Endothelial cell of umbilical vein (primary cell): ENCODE measurements at regions not wholly inside any gene's neighbourhood (a gene's known extent, or its start where the extent isn't known, plus 50 kb on each side); places are given as distances from the start of the nearest gene placed in this dataset.
"Not testable (repeated sequence)": the region's sequence is repeated elsewhere in the genome, so short reads cannot be mapped to it uniquely, and the experiment has no call there.

Experiments used
- BruUV-seq: library from RNA; stranded (reverse); fragments of 400-500 nt; replicated peaks from 2 replicates; lab custom pipeline; 2021; lab: Mats Ljungman, UMichigan
- CTCF ChIA-PET: fragments of 300-600, 350-600 bp; sonication (Branson Sonifier 250); formaldehyde crosslinking; loops from one replicate; lab custom pipeline; 2021; ENCODE audit warnings: antibody characterized with exemption, inconsistent platforms; lab: Charles Lee
- POLR2A ChIA-PET: fragments of 300-600, 350-600 bp; sonication (Branson Sonifier 250); formaldehyde crosslinking; loops from one replicate; lab custom pipeline; 2021; ENCODE audit warnings: antibody characterized with exemption, inconsistent platforms; lab: Charles Lee
- DNase-seq: peaks from one replicate; pipeline ENCODE4 v3.0.0-alpha.2; 2011; ENCODE audit warnings: low read depth, low spot score
- FAIRE-seq: peaks from 2 replicates; lab custom pipeline; 2011; peaks lifted over from hg19 to GRCh38; lab: Jason Lieb, UNC
- H2AFZ ChIP-seq: 2 replicates; pipeline ENCODE4 v1.6.0; 2012; ENCODE audit warnings: low read depth, low read length, control low read depth, inconsistent platforms
- H3K27ac ChIP-seq: 2 replicates; pipeline ENCODE4 v1.5.1; 2011; ENCODE audit warnings: low read depth, mild to moderate bottlenecking, control low read depth, low read length, moderate library complexity; ENCODE audit not compliant: insufficient read depth
- H3K27me3 ChIP-seq, 2 experiments: 2 replicates each; pipeline versions ENCODE4 v1.6.0 to v1.6.1; 2011; ENCODE audit warnings: low read length in 2 of 2, mixed read lengths in 1 of 2; ENCODE audit not compliant: control insufficient read depth in 2 of 2, insufficient read depth in 2 of 2
- H3K36me3 ChIP-seq, 2 experiments: 2 replicates in 1 of 2; 3 replicates in 1 of 2; pipeline ENCODE4 v1.5.1; 2011; ENCODE audit warnings: low read length in 2 of 2, mild to moderate bottlenecking in 1 of 2, moderate library complexity in 1 of 2; ENCODE audit not compliant: control insufficient read depth in 2 of 2, insufficient read depth in 2 of 2; ENCODE audit errors: extremely low read depth in 1 of 2
- H3K4me1 ChIP-seq: 3 replicates; pipeline ENCODE4 v1.5.1; 2011; ENCODE audit warnings: mild to moderate bottlenecking, low read length; ENCODE audit not compliant: control insufficient read depth, insufficient read depth; ENCODE audit errors: extremely low read depth
- H3K4me2 ChIP-seq: 2 replicates; pipeline ENCODE4 v1.6.1; 2011; ENCODE audit warnings: low read length, control low read depth, mixed read lengths; ENCODE audit not compliant: insufficient read depth
- H3K4me3 ChIP-seq, 3 experiments: fragments of 200-600 bp in 1 of 3; sonication (generic), shearing (Covaris generic) in 1 of 3; replicated peaks in 1 of 3; 2 replicates each; pipeline ENCODE4 v1.5.1; 2011 to 2016; ENCODE audit warnings: control low read depth in 3 of 3, low read length in 3 of 3, mild to moderate bottlenecking in 2 of 3, inconsistent platforms in 1 of 3, low read depth in 1 of 3, moderate library complexity in 1 of 3; ENCODE audit not compliant: insufficient read depth in 1 of 3
- H3K79me2 ChIP-seq: 2 replicates; pipeline ENCODE4 v1.6.0; 2012; ENCODE audit warnings: low read length, inconsistent platforms; ENCODE audit not compliant: control insufficient read depth, insufficient read depth
- H3K9ac ChIP-seq: replicated peaks from 2 replicates; pipeline ENCODE3; 2011; ENCODE audit warnings: low read length, control low read depth; ENCODE audit not compliant: insufficient read depth; ENCODE audit errors: extremely low read depth
- H3K9me1 ChIP-seq: replicated peaks from 3 replicates; pipeline ENCODE4 v1.6.0; 2011; ENCODE audit warnings: mild to moderate bottlenecking, low read length; ENCODE audit not compliant: control insufficient read depth, insufficient read depth; ENCODE audit errors: extremely low read depth
- H3K9me3 ChIP-seq: replicated peaks from 2 replicates; pipeline ENCODE4 v1.5.1; 2012; ENCODE audit warnings: low read length, inconsistent platforms; ENCODE audit not compliant: control insufficient read depth, insufficient read depth
- H4K20me1 ChIP-seq: replicated peaks from 2 replicates; pipeline ENCODE3; 2011; ENCODE audit warnings: mild to moderate bottlenecking, low read length; ENCODE audit not compliant: control insufficient read depth, insufficient read depth; ENCODE audit errors: extremely low read depth
- dilution Hi-C: fragments of 300-500 bp; cut with MboI; formaldehyde crosslinking; loops from one replicate; pipeline ENCODE4 v1.15.0; 2019; ENCODE audit warnings: low sequenced_read_pairs; ENCODE audit not compliant: extremely low pct_ligation_motif_present
- intact Hi-C: fragments of 100-400 bp; cut with micrococcal nuclease; formaldehyde crosslinking; loops from one replicate; pipeline ENCODE4 v1.10.0; 2022

DNA sequence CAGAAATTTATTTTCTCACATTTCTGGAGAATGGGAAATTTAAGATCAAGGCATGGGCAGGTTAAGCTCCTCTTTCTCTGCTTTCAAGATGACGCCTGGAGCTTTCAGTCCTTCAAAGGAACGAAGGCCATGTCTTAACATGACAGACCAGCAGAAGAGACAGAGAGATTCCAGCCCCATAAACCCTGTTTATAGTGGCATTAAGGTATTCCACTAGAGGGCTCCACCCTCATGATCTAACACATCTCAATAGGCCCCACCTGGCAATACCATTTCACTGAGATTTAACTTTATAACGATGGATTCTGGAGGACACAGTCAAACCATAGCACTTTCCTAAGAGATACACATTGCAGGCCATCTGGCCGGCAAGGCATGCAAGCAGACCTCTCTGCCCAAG, 1406.1 kb downstream of the RPIA start:
- H3K27ac ChIP-seq, H4K20me1 ChIP-seq, H3K4me2 ChIP-seq, FAIRE-seq, dilution Hi-C loops, BruUV-seq, POLR2A ChIA-PET, H3K9ac ChIP-seq, H2AFZ ChIP-seq, H3K79me2 ChIP-seq, H3K9me1 ChIP-seq, H3K27me3 ChIP-seq, DNase-seq, H3K4me1 ChIP-seq, H3K36me3 ChIP-seq, H3K4me3 ChIP-seq, CTCF ChIA-PET, intact Hi-C loops, H3K9me3 ChIP-seq: not testable (repeated sequence)

DNA sequence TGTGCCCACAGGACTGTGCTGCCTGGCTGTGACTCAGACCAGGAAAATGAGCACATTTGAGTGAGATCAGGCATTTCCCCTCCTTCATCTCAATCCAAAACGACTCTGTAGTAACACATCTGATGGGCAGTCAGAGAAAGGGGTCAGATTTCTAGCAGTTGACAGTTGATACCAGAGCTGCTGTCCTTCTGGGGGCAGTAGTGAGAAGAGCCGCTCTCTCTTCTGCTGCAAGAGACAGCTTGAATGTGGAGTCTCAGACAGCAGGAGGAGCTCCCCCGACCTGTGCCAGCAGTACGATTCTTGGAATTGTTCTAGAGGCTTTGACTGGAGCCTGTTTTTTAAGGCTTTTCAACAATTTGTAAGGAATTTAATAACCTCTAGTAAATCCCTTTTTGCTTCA, 1413.7 kb downstream of the RPIA start:
- dilution Hi-C loops, BruUV-seq, H3K27ac ChIP-seq, H3K27me3 ChIP-seq, H3K4me3 ChIP-seq, H3K9me1 ChIP-seq, H3K9ac ChIP-seq, intact Hi-C loops, POLR2A ChIA-PET, FAIRE-seq, H2AFZ ChIP-seq, H3K36me3 ChIP-seq, H4K20me1 ChIP-seq, H3K4me2 ChIP-seq, H3K9me3 ChIP-seq, DNase-seq, H3K4me1 ChIP-seq, CTCF ChIA-PET, H3K79me2 ChIP-seq: not testable (repeated sequence)

DNA sequence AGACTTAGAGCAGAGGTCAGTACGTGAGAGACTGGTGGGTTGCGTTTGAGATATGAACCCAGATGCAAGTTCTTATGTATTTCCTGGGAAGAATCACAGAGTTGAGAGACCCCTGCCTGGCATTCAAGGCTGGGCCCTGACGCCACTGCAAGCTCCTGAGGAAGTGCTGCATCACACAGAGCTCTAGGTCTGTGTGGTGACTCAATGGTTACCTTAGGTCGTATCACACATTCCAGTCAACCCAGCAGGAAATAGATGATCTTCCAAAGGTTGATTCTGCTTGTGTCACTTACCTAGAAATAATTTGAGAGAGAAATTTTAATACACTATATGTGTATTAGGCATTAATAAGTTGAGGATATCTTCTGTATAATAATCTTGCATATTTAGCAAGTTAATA, 1431.9 kb downstream of the RPIA start:
- BruUV-seq, H4K20me1 ChIP-seq, H2AFZ ChIP-seq, H3K9me1 ChIP-seq, H3K9ac ChIP-seq, H3K4me3 ChIP-seq, intact Hi-C loops, H3K4me2 ChIP-seq, H3K79me2 ChIP-seq, H3K9me3 ChIP-seq, DNase-seq, H3K4me1 ChIP-seq, H3K27ac ChIP-seq, POLR2A ChIA-PET, H3K36me3 ChIP-seq, dilution Hi-C loops, CTCF ChIA-PET, H3K27me3 ChIP-seq, FAIRE-seq: not testable (repeated sequence)

DNA sequence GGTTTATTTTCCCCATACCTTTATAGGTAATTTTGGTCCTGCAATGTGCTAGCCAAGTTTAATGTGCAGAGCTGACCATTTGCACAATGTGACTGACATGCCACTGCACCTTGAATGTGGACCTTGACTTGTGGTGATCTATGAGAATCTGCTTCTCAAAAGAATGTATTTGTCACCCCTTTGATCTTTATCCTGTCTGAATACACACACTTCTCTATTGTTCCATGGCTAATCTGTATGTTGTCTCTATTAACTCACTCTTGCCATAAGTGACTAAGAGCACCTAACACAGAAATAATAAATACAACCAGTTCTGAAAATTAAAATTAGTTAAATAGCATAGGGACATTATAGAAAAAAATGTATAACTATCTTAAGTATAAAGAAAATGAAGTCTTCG, 1447.6 kb downstream of the RPIA start:
- CTCF ChIA-PET, H3K36me3 ChIP-seq, H3K27ac ChIP-seq, H4K20me1 ChIP-seq, H3K4me2 ChIP-seq, H3K4me3 ChIP-seq, H3K4me1 ChIP-seq, DNase-seq, H2AFZ ChIP-seq, dilution Hi-C loops, H3K9me1 ChIP-seq, POLR2A ChIA-PET, BruUV-seq, H3K9ac ChIP-seq, H3K9me3 ChIP-seq, H3K27me3 ChIP-seq, H3K79me2 ChIP-seq, intact Hi-C loops, FAIRE-seq: not testable (repeated sequence)
